WTC11 (cell line): ENCODE measurements at regions not wholly inside any gene's neighbourhood (a gene's known extent, or its start where the extent isn't known, plus 50 kb on each side); places are given as distances from the start of the nearest gene placed in this dataset.

ENCODE experiments used
- ATAC-seq: fragments of 200-7000 bp; cut with Tn5 transposase; 2 replicates; pipeline ENCODE4 v1.10.0; 2021; ENCODE audit warnings: mild to moderate bottlenecking, moderate library complexity
- CTCF ChIA-PET: fragments of 300-600 bp; sonication (Branson Sonifier 250); formaldehyde crosslinking; loops from one replicate; lab custom pipeline; 2021; ENCODE audit warnings: antibody characterized with exemption; lab: Charles Lee
- POLR2A ChIA-PET: fragments of 350-600 bp; sonication (Branson Sonifier 250); formaldehyde crosslinking; loops from one replicate; lab custom pipeline; 2021; ENCODE audit warnings: antibody characterized with exemption; lab: Charles Lee
- DNase-seq: peaks from one replicate; pipeline ENCODE4 v3.0.0; 2021; ENCODE audit warnings: low spot score
- H3K27ac Mint-ChIP-seq: 2 replicates; pipeline ENCODE4 v1.8.0; 2021; ENCODE audit warnings: mixed read lengths
- H3K27me3 Mint-ChIP-seq: 2 replicates; pipeline ENCODE4 v1.8.0; 2021; ENCODE audit warnings: low read depth, mild to moderate bottlenecking, moderate library complexity, mixed read lengths
- H3K36me3 Mint-ChIP-seq: 2 replicates; pipeline ENCODE4 v1.8.0; 2021; ENCODE audit warnings: mixed read lengths
- H3K4me1 Mint-ChIP-seq: 2 replicates; pipeline ENCODE4 v1.8.0; 2022; ENCODE audit warnings: mixed read lengths
- H3K4me3 Mint-ChIP-seq: 2 replicates; pipeline ENCODE4 v1.8.0; 2021; ENCODE audit warnings: mild to moderate bottlenecking, moderate library complexity, mixed read lengths
- H3K9me3 Mint-ChIP-seq: 2 replicates; pipeline ENCODE4 v1.8.0; 2021; ENCODE audit warnings: mixed read lengths
- ATF1 ChIP-seq: sonication (generic); formaldehyde crosslinking; IDR thresholded peaks from 2 replicates; pipeline ENCODE4 v1.8.1; 2023; ENCODE audit warnings: mild to moderate bottlenecking, moderate library complexity, missing genetic modification reagents
- FOXJ3 ChIP-seq: sonication (generic); formaldehyde crosslinking; IDR thresholded peaks from 2 replicates; pipeline ENCODE4 v1.9.0; 2021; ENCODE audit warnings: missing genetic modification reagents, mild to moderate bottlenecking, borderline replicate concordance
- HMGA2 ChIP-seq: fragments of 250-450 bp; sonication (Bioruptor Pico); IDR thresholded peaks from 2 replicates; pipeline ENCODE4 v1.4.0; 2021; ENCODE audit warnings: mild to moderate bottlenecking, moderate library complexity
- MXD4 ChIP-seq: fragments of 250-450 bp; sonication (Bioruptor Pico); IDR thresholded peaks from 2 replicates; pipeline ENCODE4 v1.8.0; 2021; ENCODE audit warnings: mild to moderate bottlenecking, moderate library complexity, borderline replicate concordance
- NFE2L1 ChIP-seq: sonication (generic); formaldehyde crosslinking; IDR thresholded peaks from 2 replicates; pipeline ENCODE4 v1.8.1; 2023; ENCODE audit warnings: missing genetic modification reagents
- TEAD4 ChIP-seq: sonication (generic); formaldehyde crosslinking; IDR thresholded peaks from 2 replicates; pipeline ENCODE4 v1.8.0; 2022; ENCODE audit warnings: mild to moderate bottlenecking, missing genetic modification reagents
- ZNF121 ChIP-seq: sonication (generic); formaldehyde crosslinking; IDR thresholded peaks from 2 replicates; pipeline ENCODE4 v1.8.0; 2023; ENCODE audit warnings: missing genetic modification reagents
- ZNF138 ChIP-seq: sonication (generic); formaldehyde crosslinking; conservative IDR thresholded peaks from 2 replicates; pipeline ENCODE4 v1.8.1; 2022; ENCODE audit warnings: mild to moderate bottlenecking, moderate library complexity, missing genetic modification reagents
- ZNF219 ChIP-seq: sonication (generic); formaldehyde crosslinking; IDR thresholded peaks from 2 replicates; pipeline ENCODE4 v1.8.0; 2023; ENCODE audit warnings: missing genetic modification reagents, mild to moderate bottlenecking, borderline replicate concordance
- ZNF263 ChIP-seq: sonication (generic); formaldehyde crosslinking; IDR thresholded peaks from 2 replicates; pipeline ENCODE4 v1.8.1; 2022; ENCODE audit warnings: low read depth, mild to moderate bottlenecking, moderate library complexity, missing genetic modification reagents
- TF ChIP-seq, protein P1 (sequence below): sonication (generic); formaldehyde crosslinking; IDR thresholded peaks from 2 replicates; pipeline ENCODE4 v1.8.0; 2023; ENCODE audit warnings: mild to moderate bottlenecking, missing genetic modification reagents
- TF ChIP-seq, protein P2 (sequence below): sonication (generic); formaldehyde crosslinking; IDR thresholded peaks from 2 replicates; pipeline ENCODE4 v1.8.0; 2023; ENCODE audit warnings: missing genetic modification reagents
- TF ChIP-seq, protein P3 (sequence below): sonication (generic); formaldehyde crosslinking; IDR thresholded peaks from 2 replicates; pipeline ENCODE4 v1.8.1; 2022; ENCODE audit warnings: low read depth, missing genetic modification reagents, borderline replicate concordance
- TF ChIP-seq, protein P4 (sequence below): sonication (generic); formaldehyde crosslinking; IDR thresholded peaks from 2 replicates; pipeline ENCODE4 v1.8.1; 2023; ENCODE audit warnings: mild to moderate bottlenecking, missing genetic modification reagents, borderline replicate concordance
- TF ChIP-seq, protein P5 (sequence below): sonication (generic); formaldehyde crosslinking; IDR thresholded peaks from 2 replicates; pipeline ENCODE4 v1.8.1; 2023; ENCODE audit warnings: mild to moderate bottlenecking, missing genetic modification reagents
- TF ChIP-seq, protein P6 (sequence below): sonication (generic); formaldehyde crosslinking; IDR thresholded peaks from 2 replicates; pipeline ENCODE4 v1.8.1; 2022; ENCODE audit warnings: mild to moderate bottlenecking, moderate library complexity, missing genetic modification reagents
- TF ChIP-seq, protein P7 (sequence below): sonication (generic); formaldehyde crosslinking; IDR thresholded peaks from 2 replicates; pipeline ENCODE4 v1.8.0; 2022; ENCODE audit warnings: mild to moderate bottlenecking, missing genetic modification reagents
- TF ChIP-seq, protein P8 (sequence below): fragments of 250-450 bp; sonication (Bioruptor Pico); IDR thresholded peaks from 2 replicates; pipeline ENCODE4 v1.9.0; 2021; ENCODE audit warnings: mild to moderate bottlenecking, borderline replicate concordance

DNA sequence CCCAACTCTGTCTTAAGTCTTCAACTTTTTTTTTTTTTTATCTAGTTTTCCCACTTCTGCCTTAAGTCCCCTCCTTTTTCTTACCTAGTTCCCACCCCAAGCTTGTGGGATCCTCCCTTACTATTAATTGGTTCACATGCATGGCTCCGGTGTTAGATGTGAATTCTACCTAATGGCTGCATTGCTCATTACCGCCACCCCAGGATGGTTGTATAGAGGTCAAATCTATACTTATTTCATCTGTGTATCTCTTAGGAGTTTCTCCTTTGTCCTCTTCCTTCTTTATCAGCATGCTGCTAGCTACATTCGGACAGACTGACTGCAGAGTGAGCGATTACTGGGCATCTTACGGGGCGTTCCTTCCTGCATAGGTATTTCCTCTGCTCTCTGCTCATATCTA lies 605.7 kb upstream of the GRM7 start:
- Mint-ChIP-seq H3K4me1 (no peaks in the 10 kb centered on the region), H3K9me3 (peaks cover 68% of the 10 kb centered on the region), H3K36me3 (peaks cover 33% of the 10 kb centered on the region), H3K4me3 (no peak overlapping the region), H3K27ac (no peak overlapping the region), H3K27me3 (0 out of 2 replicates have a peak, but pooled peaks cover 5% of the 10 kb centered on the region)
- ChIA-PET CTCF (no interaction called here), POLR2A (no interaction called here)
- TF ChIP-seq, protein P1, sequence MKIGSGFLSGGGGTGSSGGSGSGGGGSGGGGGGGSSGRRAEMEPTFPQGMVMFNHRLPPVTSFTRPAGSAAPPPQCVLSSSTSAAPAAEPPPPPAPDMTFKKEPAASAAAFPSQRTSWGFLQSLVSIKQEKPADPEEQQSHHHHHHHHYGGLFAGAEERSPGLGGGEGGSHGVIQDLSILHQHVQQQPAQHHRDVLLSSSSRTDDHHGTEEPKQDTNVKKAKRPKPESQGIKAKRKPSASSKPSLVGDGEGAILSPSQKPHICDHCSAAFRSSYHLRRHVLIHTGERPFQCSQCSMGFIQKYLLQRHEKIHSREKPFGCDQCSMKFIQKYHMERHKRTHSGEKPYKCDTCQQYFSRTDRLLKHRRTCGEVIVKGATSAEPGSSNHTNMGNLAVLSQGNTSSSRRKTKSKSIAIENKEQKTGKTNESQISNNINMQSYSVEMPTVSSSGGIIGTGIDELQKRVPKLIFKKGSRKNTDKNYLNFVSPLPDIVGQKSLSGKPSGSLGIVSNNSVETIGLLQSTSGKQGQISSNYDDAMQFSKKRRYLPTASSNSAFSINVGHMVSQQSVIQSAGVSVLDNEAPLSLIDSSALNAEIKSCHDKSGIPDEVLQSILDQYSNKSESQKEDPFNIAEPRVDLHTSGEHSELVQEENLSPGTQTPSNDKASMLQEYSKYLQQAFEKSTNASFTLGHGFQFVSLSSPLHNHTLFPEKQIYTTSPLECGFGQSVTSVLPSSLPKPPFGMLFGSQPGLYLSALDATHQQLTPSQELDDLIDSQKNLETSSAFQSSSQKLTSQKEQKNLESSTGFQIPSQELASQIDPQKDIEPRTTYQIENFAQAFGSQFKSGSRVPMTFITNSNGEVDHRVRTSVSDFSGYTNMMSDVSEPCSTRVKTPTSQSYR (CRISPR knock-in tag), result no peak
- TF ChIP-seq FOXJ3, result no peak
- TF ChIP-seq, protein P2, sequence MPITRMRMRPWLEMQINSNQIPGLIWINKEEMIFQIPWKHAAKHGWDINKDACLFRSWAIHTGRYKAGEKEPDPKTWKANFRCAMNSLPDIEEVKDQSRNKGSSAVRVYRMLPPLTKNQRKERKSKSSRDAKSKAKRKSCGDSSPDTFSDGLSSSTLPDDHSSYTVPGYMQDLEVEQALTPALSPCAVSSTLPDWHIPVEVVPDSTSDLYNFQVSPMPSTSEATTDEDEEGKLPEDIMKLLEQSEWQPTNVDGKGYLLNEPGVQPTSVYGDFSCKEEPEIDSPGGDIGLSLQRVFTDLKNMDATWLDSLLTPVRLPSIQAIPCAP, result no peak
- TF ChIP-seq ATF1 (CRISPR knock-in tag), result no peak
- TF ChIP-seq, protein P3, sequence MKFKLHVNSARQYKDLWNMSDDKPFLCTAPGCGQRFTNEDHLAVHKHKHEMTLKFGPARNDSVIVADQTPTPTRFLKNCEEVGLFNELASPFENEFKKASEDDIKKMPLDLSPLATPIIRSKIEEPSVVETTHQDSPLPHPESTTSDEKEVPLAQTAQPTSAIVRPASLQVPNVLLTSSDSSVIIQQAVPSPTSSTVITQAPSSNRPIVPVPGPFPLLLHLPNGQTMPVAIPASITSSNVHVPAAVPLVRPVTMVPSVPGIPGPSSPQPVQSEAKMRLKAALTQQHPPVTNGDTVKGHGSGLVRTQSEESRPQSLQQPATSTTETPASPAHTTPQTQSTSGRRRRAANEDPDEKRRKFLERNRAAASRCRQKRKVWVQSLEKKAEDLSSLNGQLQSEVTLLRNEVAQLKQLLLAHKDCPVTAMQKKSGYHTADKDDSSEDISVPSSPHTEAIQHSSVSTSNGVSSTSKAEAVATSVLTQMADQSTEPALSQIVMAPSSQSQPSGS (CRISPR knock-in tag), result no peak
- TF ChIP-seq, protein P4, sequence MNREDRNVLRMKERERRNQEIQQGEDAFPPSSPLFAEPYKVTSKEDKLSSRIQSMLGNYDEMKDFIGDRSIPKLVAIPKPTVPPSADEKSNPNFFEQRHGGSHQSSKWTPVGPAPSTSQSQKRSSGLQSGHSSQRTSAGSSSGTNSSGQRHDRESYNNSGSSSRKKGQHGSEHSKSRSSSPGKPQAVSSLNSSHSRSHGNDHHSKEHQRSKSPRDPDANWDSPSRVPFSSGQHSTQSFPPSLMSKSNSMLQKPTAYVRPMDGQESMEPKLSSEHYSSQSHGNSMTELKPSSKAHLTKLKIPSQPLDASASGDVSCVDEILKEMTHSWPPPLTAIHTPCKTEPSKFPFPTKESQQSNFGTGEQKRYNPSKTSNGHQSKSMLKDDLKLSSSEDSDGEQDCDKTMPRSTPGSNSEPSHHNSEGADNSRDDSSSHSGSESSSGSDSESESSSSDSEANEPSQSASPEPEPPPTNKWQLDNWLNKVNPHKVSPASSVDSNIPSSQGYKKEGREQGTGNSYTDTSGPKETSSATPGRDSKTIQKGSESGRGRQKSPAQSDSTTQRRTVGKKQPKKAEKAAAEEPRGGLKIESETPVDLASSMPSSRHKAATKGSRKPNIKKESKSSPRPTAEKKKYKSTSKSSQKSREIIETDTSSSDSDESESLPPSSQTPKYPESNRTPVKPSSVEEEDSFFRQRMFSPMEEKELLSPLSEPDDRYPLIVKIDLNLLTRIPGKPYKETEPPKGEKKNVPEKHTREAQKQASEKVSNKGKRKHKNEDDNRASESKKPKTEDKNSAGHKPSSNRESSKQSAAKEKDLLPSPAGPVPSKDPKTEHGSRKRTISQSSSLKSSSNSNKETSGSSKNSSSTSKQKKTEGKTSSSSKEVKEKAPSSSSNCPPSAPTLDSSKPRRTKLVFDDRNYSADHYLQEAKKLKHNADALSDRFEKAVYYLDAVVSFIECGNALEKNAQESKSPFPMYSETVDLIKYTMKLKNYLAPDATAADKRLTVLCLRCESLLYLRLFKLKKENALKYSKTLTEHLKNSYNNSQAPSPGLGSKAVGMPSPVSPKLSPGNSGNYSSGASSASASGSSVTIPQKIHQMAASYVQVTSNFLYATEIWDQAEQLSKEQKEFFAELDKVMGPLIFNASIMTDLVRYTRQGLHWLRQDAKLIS (CRISPR knock-in tag), result no peak
- TF ChIP-seq, protein P5, sequence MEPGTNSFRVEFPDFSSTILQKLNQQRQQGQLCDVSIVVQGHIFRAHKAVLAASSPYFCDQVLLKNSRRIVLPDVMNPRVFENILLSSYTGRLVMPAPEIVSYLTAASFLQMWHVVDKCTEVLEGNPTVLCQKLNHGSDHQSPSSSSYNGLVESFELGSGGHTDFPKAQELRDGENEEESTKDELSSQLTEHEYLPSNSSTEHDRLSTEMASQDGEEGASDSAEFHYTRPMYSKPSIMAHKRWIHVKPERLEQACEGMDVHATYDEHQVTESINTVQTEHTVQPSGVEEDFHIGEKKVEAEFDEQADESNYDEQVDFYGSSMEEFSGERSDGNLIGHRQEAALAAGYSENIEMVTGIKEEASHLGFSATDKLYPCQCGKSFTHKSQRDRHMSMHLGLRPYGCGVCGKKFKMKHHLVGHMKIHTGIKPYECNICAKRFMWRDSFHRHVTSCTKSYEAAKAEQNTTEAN (CRISPR knock-in tag), result no peak
- TF ChIP-seq, protein P6, sequence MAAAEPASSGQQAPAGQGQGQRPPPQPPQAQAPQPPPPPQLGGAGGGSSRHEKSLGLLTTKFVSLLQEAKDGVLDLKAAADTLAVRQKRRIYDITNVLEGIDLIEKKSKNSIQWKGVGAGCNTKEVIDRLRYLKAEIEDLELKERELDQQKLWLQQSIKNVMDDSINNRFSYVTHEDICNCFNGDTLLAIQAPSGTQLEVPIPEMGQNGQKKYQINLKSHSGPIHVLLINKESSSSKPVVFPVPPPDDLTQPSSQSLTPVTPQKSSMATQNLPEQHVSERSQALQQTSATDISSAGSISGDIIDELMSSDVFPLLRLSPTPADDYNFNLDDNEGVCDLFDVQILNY (CRISPR knock-in tag), result no peak
- no peak for TF ChIP-seq ZNF219 (CRISPR knock-in tag)
- TF ChIP-seq ZNF138 (CRISPR knock-in tag), result no peak
- TF ChIP-seq, protein P7, sequence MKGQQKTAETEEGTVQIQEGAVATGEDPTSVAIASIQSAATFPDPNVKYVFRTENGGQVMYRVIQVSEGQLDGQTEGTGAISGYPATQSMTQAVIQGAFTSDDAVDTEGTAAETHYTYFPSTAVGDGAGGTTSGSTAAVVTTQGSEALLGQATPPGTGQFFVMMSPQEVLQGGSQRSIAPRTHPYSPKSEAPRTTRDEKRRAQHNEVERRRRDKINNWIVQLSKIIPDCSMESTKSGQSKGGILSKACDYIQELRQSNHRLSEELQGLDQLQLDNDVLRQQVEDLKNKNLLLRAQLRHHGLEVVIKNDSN (CRISPR knock-in tag), result no peak
- TF ChIP-seq, protein P8, sequence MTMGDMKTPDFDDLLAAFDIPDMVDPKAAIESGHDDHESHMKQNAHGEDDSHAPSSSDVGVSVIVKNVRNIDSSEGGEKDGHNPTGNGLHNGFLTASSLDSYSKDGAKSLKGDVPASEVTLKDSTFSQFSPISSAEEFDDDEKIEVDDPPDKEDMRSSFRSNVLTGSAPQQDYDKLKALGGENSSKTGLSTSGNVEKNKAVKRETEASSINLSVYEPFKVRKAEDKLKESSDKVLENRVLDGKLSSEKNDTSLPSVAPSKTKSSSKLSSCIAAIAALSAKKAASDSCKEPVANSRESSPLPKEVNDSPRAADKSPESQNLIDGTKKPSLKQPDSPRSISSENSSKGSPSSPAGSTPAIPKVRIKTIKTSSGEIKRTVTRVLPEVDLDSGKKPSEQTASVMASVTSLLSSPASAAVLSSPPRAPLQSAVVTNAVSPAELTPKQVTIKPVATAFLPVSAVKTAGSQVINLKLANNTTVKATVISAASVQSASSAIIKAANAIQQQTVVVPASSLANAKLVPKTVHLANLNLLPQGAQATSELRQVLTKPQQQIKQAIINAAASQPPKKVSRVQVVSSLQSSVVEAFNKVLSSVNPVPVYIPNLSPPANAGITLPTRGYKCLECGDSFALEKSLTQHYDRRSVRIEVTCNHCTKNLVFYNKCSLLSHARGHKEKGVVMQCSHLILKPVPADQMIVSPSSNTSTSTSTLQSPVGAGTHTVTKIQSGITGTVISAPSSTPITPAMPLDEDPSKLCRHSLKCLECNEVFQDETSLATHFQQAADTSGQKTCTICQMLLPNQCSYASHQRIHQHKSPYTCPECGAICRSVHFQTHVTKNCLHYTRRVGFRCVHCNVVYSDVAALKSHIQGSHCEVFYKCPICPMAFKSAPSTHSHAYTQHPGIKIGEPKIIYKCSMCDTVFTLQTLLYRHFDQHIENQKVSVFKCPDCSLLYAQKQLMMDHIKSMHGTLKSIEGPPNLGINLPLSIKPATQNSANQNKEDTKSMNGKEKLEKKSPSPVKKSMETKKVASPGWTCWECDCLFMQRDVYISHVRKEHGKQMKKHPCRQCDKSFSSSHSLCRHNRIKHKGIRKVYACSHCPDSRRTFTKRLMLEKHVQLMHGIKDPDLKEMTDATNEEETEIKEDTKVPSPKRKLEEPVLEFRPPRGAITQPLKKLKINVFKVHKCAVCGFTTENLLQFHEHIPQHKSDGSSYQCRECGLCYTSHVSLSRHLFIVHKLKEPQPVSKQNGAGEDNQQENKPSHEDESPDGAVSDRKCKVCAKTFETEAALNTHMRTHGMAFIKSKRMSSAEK, result no peak
- TF ChIP-seq TEAD4 (CRISPR knock-in tag), result no peak
- no peak for TF ChIP-seq MXD4
- TF ChIP-seq ZNF121, result no peak
- no peak for TF ChIP-seq ZNF263 (CRISPR knock-in tag)
- TF ChIP-seq NFE2L1, result no peak
- no peak for TF ChIP-seq HMGA2 (CRISPR knock-in tag)
- DNase-seq, result no peak
- no peak for ATAC-seq
